Karpas-422 (cell line): ENCODE measurements at regions not wholly inside any gene's neighbourhood (a gene's known extent, or its start where the extent isn't known, plus 50 kb on each side); places are given as distances from the start of the nearest gene placed in this dataset.
A peak's percentile ranks its signal among the peaks of the same experiment; 100 is the strongest.

Source experiments
- DNase-seq: peaks from one replicate; pipeline ENCODE4 v3.0.0-alpha.2; 2015
- H2AFZ ChIP-seq: fragments of 200-600 bp; sonication (generic); 2 replicates; pipeline ENCODE4 v1.6.1; 2014; ENCODE audit warnings: antibody characterized with exemption, low read length, mixed read lengths
- H3K27ac ChIP-seq: fragments of 200-600 bp; sonication (generic); 2 replicates; pipeline ENCODE4 v1.5.1; 2014; ENCODE audit warnings: mild to moderate bottlenecking, low read length, moderate library complexity
- H3K27me3 ChIP-seq: fragments of 200-600 bp; sonication (generic); 2 replicates; pipeline ENCODE4 v1.6.1; 2014; ENCODE audit warnings: low read length, mixed read lengths
- H3K36me3 ChIP-seq: fragments of 200-600 bp; sonication (generic); 2 replicates; pipeline ENCODE4 v1.6.1; 2014; ENCODE audit warnings: low read length, mixed read lengths; ENCODE audit not compliant: insufficient read depth
- H3K4me1 ChIP-seq: fragments of 200-600 bp; sonication (generic); 2 replicates; pipeline ENCODE4 v1.6.1; 2014; ENCODE audit warnings: mild to moderate bottlenecking, low read length, mixed read lengths
- H3K4me2 ChIP-seq: fragments of 200-600 bp; sonication (generic); 2 replicates; pipeline ENCODE4 v1.6.1; 2014; ENCODE audit warnings: low read length, low read depth, mild to moderate bottlenecking; ENCODE audit not compliant: poor library complexity, severe bottlenecking
- H3K4me3 ChIP-seq: fragments of 200-600 bp; sonication (generic); 2 replicates; pipeline ENCODE4 v1.5.1; 2014; ENCODE audit warnings: mild to moderate bottlenecking, antibody characterized with exemption, low read length, mixed read lengths
- H3K79me2 ChIP-seq: fragments of 200-600 bp; sonication (generic); 2 replicates; pipeline ENCODE4 v1.6.1; 2014; ENCODE audit warnings: mild to moderate bottlenecking, low read length, mixed read lengths
- H3K9ac ChIP-seq: fragments of 200-600 bp; sonication (generic); 2 replicates; pipeline ENCODE4 v1.6.0; 2014; ENCODE audit warnings: low read length
- H3K9me2 ChIP-seq: fragments of 200-600 bp; sonication (generic), shearing (Covaris generic); replicated peaks from 2 replicates; pipeline ENCODE4 v1.6.0; 2014; ENCODE audit warnings: mild to moderate bottlenecking, low read length, moderate library complexity; ENCODE audit not compliant: insufficient read depth
- H3K9me3 ChIP-seq: fragments of 300-700, 200-600 bp; sonication (generic); 2 replicates; pipeline ENCODE4 v1.6.1; 2014; ENCODE audit warnings: low read length, mixed read lengths
- H4K20me1 ChIP-seq: fragments of 200-600 bp; sonication (generic); 2 replicates; pipeline ENCODE4 v1.6.1; 2014; ENCODE audit warnings: mild to moderate bottlenecking, antibody characterized with exemption, low read length, low read depth; ENCODE audit not compliant: insufficient read depth

- H3K9me3 ChIP-seq: no peaks in the 10 kb centered on the region
- H3K4me3 ChIP-seq: no peak overlapping the region
- no peaks in the 10 kb centered on the region for H3K79me2 ChIP-seq
- H3K27ac ChIP-seq: no peak overlapping the region
- no peaks in the 10 kb centered on the region for H3K27me3 ChIP-seq
- no peak overlapping the region for H3K4me2 ChIP-seq
- no peak overlapping the region for H3K9ac ChIP-seq
- H3K36me3 ChIP-seq: no peaks in the 10 kb centered on the region
- H4K20me1 ChIP-seq: no peaks in the 10 kb centered on the region
- DNase-seq: no peak
- no peaks in the 10 kb centered on the region for H3K4me1 ChIP-seq
- H3K9me2 ChIP-seq: no peaks in the 10 kb centered on the region
- H2AFZ ChIP-seq: no peak overlapping the region
These were observed 234.4 kb upstream of the RBBP8 start for GRCh38 chr18:22698711-22699110.

DNA sequence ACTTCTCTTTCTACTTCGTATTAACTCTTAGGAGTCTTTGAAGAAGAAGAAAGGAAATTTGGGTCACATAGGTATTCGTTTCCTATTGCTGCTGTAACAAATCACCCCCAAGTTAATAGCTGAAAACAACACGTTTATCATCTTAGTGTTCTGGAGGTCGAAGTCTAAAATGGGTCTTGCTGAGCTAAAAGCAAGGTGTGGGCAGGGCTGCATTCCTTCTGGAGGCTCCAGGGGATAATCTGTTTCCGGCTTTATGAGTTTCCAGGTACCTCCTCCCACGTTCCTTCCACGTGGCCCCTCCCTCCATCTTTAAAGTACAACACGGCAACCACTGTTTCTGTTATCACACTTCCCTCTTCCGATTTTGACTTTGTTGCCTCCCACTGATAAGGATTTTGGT is 233.5 kb upstream of the RBBP8 start:
- H3K36me3 ChIP-seq: no peaks in the 10 kb centered on the region
- no peak overlapping the region for H3K9ac ChIP-seq
- no peak overlapping the region for H2AFZ ChIP-seq
- no peaks in the 10 kb centered on the region for H3K9me2 ChIP-seq
- no peaks in the 10 kb centered on the region for H3K4me1 ChIP-seq
- H3K27me3 ChIP-seq: no peaks in the 10 kb centered on the region
- no peak overlapping the region for H3K4me2 ChIP-seq
- no peaks in the 10 kb centered on the region for H4K20me1 ChIP-seq
- DNase-seq: no peak
- H3K4me3 ChIP-seq: no peak overlapping the region
- no peaks in the 10 kb centered on the region for H3K9me3 ChIP-seq
- no peak overlapping the region for H3K27ac ChIP-seq
- no peaks in the 10 kb centered on the region for H3K79me2 ChIP-seq

DNA sequence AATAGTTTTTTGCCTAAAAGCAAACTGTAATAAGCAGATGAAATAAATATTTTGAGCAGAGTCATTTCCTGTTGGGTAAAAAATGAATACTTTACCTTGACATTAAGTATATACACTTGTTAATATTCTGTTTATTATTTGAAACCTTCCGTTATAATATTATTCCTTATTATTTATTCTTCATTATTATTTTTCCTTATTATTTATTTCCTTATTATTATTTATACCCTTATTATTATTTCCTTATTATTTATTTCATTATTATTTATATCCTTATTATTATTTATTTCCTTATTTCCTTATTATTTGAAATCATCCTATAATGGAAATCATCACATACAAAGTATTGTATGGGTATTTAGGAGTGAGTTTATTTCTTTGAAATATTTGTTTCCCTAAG is 232.2 kb upstream of the RBBP8 start:
- Histone ChIP-seq H4K20me1 (no peaks in the 10 kb centered on the region), H3K36me3 (no peaks in the 10 kb centered on the region), H3K4me3 (no peak overlapping the region), H3K9me2 (no peaks in the 10 kb centered on the region), H3K4me2 (no peak overlapping the region), H2AFZ (no peak overlapping the region), H3K27me3 (no peaks in the 10 kb centered on the region), H3K9me3 (no peaks in the 10 kb centered on the region), H3K27ac (no peak overlapping the region), H3K4me1 (no peaks in the 10 kb centered on the region), H3K79me2 (no peaks in the 10 kb centered on the region), H3K9ac (no peak overlapping the region)
- no peak for DNase-seq

DNA sequence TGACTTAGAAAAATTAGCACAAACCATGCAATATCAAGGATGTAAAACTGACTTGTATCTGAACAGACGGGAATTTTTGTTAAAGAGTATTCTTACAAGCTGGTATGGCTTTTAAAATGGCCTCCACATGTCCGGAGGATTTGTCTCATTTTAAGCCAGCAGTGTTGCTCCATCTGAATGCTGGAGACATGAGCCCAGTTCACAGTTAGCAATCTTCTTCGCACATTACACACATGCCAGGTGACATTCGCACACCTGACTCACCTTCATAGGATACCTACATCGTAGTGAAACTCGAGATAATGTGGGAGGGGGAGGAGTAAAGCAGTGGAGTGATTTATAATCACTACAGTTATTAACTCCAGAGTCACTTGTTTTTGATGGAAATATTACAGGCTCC is 231.8 kb upstream of the RBBP8 start:
- Histone ChIP-seq H3K4me3 (no peak overlapping the region), H3K36me3 (no peaks in the 10 kb centered on the region), H2AFZ (no peak overlapping the region), H3K4me2 (no peak overlapping the region), H3K4me1 (no peaks in the 10 kb centered on the region), H3K9me3 (no peaks in the 10 kb centered on the region), H3K9ac (no peak overlapping the region), H3K27me3 (no peaks in the 10 kb centered on the region), H3K9me2 (no peaks in the 10 kb centered on the region), H3K27ac (no peak overlapping the region), H4K20me1 (no peaks in the 10 kb centered on the region), H3K79me2 (no peaks in the 10 kb centered on the region)
- DNase-seq: no peak

- DNase-seq: no peak
- no peak overlapping the region for H3K27ac ChIP-seq
- no peaks in the 10 kb centered on the region for H3K79me2 ChIP-seq
- no peak overlapping the region for H2AFZ ChIP-seq
- H3K9me3 ChIP-seq: no peaks in the 10 kb centered on the region
- H3K4me2 ChIP-seq: no peak overlapping the region
- H3K9ac ChIP-seq: no peak overlapping the region
- no peaks in the 10 kb centered on the region for H3K4me1 ChIP-seq
- no peaks in the 10 kb centered on the region for H4K20me1 ChIP-seq
- no peaks in the 10 kb centered on the region for H3K27me3 ChIP-seq
- H3K36me3 ChIP-seq: no peaks in the 10 kb centered on the region
- H3K4me3 ChIP-seq: no peak overlapping the region
- H3K9me2 ChIP-seq: no peaks in the 10 kb centered on the region
These were observed 231.3 kb upstream of the RBBP8 start for GRCh38 chr18:22701795-22702194.

- H3K4me2 ChIP-seq: no peak overlapping the region
- no peaks in the 10 kb centered on the region for H3K9me3 ChIP-seq
- H3K27me3 ChIP-seq: no peaks in the 10 kb centered on the region
- no peaks in the 10 kb centered on the region for H3K9me2 ChIP-seq
- H3K27ac ChIP-seq: no peak overlapping the region
- no peak overlapping the region for H3K4me3 ChIP-seq
- no peaks in the 10 kb centered on the region for H3K36me3 ChIP-seq
- no peak for DNase-seq
- H3K9ac ChIP-seq: no peak overlapping the region
- H2AFZ ChIP-seq: no peak overlapping the region
- H4K20me1 ChIP-seq: no peaks in the 10 kb centered on the region
- no peaks in the 10 kb centered on the region for H3K4me1 ChIP-seq
- H3K79me2 ChIP-seq: no peaks in the 10 kb centered on the region
These were observed 230.3 kb upstream of the RBBP8 start for GRCh38 chr18:22702806-22703205.

DNA sequence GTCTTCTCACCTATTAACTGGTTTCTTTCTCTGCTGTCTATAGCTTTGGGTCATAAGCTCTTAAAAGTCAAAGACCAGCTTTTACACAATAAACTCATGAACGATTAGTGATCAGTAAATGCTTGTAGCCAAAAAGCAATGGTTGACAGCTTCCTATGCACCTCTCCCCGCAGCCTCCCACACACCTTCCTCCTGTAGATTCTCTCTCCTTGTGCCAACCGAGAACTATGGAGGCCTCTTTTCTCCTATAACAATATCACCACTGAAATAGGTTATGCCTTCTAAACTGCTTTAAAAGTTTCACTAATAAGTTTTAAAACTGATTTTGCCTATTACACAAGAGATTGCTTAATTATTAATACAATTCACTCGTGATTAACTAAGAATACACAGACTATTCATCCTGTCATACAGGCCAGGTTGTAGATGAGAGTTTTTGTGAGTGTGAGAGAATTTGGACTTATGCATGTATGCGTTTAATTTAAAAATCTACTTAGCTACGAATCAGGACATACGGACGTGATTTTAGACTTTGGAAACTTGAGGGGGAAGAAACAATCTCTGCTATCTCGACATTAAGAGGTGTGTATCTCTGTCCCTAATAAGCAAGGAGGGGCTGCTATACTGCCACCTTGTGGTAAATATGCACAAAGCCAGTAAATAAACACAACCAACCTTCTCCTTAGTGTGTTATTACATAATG is 229.1 kb upstream of the RBBP8 start:
- Histone ChIP-seq H4K20me1 (no peaks in the 10 kb centered on the region), H3K4me2 (no peak overlapping the region), H3K9ac (no peak overlapping the region), H3K4me1 (no peaks in the 10 kb centered on the region), H2AFZ (no peak overlapping the region), H3K4me3 (no peak overlapping the region), H3K27ac (no peak overlapping the region), H3K9me2 (no peaks in the 10 kb centered on the region), H3K27me3 (no peaks in the 10 kb centered on the region), H3K79me2 (no peaks in the 10 kb centered on the region), H3K9me3 (no peaks in the 10 kb centered on the region), H3K36me3 (no peaks in the 10 kb centered on the region)
- DNase-seq: peak; percentile 80

DNA sequence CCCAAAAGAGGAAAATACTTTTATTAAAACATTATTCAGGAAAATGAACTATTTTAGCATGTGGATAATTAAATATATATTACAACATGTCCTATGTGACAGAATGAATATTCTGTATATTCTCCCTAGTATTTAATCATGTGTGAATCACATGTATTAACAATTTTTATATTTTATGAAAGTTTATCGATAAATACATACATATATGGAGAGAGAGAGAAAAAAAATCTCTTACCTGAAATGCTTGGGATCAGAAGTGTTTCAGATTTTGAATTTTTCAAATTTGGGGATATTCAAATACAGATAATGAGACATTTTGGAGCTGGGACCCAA is 228.6 kb upstream of the RBBP8 start:
- H3K4me1 ChIP-seq: no peaks in the 10 kb centered on the region
- no peaks in the 10 kb centered on the region for H3K9me2 ChIP-seq
- no peak for DNase-seq
- H3K27me3 ChIP-seq: no peaks in the 10 kb centered on the region
- H3K9me3 ChIP-seq: no peaks in the 10 kb centered on the region
- H3K4me3 ChIP-seq: no peak overlapping the region
- no peaks in the 10 kb centered on the region for H4K20me1 ChIP-seq
- H3K36me3 ChIP-seq: no peaks in the 10 kb centered on the region
- H3K9ac ChIP-seq: no peak overlapping the region
- no peak overlapping the region for H3K27ac ChIP-seq
- H3K4me2 ChIP-seq: no peak overlapping the region
- no peak overlapping the region for H2AFZ ChIP-seq
- no peaks in the 10 kb centered on the region for H3K79me2 ChIP-seq

DNA sequence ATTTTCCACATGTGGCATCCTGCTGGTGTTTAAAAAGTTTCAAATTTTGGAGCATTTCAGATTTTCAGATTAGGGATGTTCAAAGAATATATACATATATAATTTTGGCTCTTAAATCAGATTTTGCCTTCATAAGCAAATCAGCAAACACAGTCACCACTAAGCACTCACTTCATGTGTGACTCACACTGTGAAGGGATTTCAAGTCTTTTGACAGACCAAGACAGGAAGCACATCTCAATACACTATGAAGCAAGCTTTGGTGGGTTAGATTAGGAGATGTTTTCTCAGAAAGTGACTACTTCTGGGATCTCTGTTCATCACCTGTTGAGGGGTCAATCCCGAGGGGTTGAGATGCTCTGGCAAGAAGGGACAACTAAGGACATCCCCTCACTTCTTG is 227.8 kb upstream of the RBBP8 start:
- Histone ChIP-seq H4K20me1 (no peaks in the 10 kb centered on the region), H3K79me2 (no peaks in the 10 kb centered on the region), H3K9me2 (no peaks in the 10 kb centered on the region), H3K27ac (no peak overlapping the region), H3K9ac (no peak overlapping the region), H3K4me2 (no peak overlapping the region), H3K4me1 (no peaks in the 10 kb centered on the region), H3K9me3 (no peaks in the 10 kb centered on the region), H3K27me3 (no peaks in the 10 kb centered on the region), H2AFZ (no peak overlapping the region), H3K36me3 (no peaks in the 10 kb centered on the region), H3K4me3 (no peak overlapping the region)
- DNase-seq: no peak
